ENCODE measurements at regions not wholly inside any gene's neighbourhood (a gene's known extent, or its start where the extent isn't known, plus 50 kb on each side); places are given as distances from the start of the nearest gene placed in this dataset.

DNA sequence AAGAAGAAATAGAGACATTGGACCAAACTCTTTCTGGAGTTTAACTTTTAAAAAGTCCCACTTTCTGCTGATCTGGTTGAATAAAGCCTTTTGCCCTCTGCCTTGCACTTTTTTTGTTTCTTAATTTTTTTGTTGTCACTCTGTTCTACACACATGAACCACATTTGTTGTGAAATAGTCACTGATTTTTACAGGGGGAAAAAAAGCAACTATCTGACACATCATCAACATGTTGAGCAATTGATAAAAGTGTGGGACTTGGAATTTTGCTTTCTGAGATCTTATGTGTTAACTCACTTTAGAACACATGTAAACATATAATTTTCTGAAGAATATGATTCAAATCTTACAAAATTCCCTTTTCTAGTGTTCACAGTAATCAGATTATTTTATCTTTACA lies 414.8 kb upstream of the FIGN start:
- TF ChIP-seq, protein P1, sequence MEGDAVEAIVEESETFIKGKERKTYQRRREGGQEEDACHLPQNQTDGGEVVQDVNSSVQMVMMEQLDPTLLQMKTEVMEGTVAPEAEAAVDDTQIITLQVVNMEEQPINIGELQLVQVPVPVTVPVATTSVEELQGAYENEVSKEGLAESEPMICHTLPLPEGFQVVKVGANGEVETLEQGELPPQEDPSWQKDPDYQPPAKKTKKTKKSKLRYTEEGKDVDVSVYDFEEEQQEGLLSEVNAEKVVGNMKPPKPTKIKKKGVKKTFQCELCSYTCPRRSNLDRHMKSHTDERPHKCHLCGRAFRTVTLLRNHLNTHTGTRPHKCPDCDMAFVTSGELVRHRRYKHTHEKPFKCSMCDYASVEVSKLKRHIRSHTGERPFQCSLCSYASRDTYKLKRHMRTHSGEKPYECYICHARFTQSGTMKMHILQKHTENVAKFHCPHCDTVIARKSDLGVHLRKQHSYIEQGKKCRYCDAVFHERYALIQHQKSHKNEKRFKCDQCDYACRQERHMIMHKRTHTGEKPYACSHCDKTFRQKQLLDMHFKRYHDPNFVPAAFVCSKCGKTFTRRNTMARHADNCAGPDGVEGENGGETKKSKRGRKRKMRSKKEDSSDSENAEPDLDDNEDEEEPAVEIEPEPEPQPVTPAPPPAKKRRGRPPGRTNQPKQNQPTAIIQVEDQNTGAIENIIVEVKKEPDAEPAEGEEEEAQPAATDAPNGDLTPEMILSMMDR (IDR thresholded peaks at IDR 0.05): no peak
- TF ChIP-seq POLR2A (IDR thresholded peaks at IDR 0.05) (no peak), POLR2AphosphoS5 (IDR thresholded peaks at IDR 0.05; ENCODE audit: insufficient read depth in 1 of 2, low read depth in 1 of 2) (no peak)

Data from vagina (tissue), 2 donors.